ENCODE measurements at regions not wholly inside any gene's neighbourhood (a gene's known extent, or its start where the extent isn't known, plus 50 kb on each side); places are given as distances from the start of the nearest gene placed in this dataset.

DNA sequence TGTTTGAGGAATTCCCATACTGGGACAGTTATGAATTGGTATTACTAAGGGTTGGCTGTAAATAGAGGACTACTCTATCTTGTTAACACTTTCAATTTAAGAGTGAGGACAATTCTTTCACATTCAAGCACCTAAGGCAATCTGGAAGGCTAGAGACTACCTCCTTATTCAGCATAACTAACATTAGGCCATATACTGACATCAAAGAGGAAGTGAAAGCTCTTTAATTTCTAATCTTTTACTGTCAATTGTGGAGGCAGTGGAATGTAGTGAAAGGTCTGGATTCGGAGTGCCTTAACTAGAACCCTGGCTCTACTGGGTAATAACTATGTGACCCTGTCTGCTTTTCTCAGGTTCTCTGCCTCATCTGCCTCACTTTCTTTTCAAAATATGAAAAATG, 134.0 kb downstream of the UFM1 start:
- TF ChIP-seq ZNF384 (IDR thresholded peaks at IDR 0.05; ENCODE audit: low read depth, low read length) (no peak), YY1 (IDR thresholded peaks at IDR 0.05; ENCODE audit: borderline replicate concordance in 1 of 3, control insufficient read depth in 1 of 3, extremely low read depth in 1 of 3, insufficient read depth in 3 of 3, insufficient read length in 1 of 3, insufficient replicate concordance in 2 of 3, low read depth in 1 of 3, low read length in 2 of 3) (no peak), EGR1 (conservative IDR thresholded peaks at IDR 0.05) (no peak), MAZ (CRISPR knock-in tag; conservative IDR thresholded peaks at IDR 0.05 in 1 of 2, IDR thresholded peaks at IDR 0.05 in 1 of 2) (no peak), MTA1 (IDR thresholded peaks at IDR 0.05; ENCODE audit: borderline replicate concordance) (no peak), MXI1 (IDR thresholded peaks at IDR 0.05; ENCODE audit: low read depth, low read length) (no peak), ZNF696 (CRISPR knock-in tag; conservative IDR thresholded peaks at IDR 0.05) (no peak), KDM4B (IDR thresholded peaks at IDR 0.05; ENCODE audit: borderline replicate concordance in 2 of 2, low read depth in 1 of 2) (no peak)
- TF ChIP-seq, protein P1, sequence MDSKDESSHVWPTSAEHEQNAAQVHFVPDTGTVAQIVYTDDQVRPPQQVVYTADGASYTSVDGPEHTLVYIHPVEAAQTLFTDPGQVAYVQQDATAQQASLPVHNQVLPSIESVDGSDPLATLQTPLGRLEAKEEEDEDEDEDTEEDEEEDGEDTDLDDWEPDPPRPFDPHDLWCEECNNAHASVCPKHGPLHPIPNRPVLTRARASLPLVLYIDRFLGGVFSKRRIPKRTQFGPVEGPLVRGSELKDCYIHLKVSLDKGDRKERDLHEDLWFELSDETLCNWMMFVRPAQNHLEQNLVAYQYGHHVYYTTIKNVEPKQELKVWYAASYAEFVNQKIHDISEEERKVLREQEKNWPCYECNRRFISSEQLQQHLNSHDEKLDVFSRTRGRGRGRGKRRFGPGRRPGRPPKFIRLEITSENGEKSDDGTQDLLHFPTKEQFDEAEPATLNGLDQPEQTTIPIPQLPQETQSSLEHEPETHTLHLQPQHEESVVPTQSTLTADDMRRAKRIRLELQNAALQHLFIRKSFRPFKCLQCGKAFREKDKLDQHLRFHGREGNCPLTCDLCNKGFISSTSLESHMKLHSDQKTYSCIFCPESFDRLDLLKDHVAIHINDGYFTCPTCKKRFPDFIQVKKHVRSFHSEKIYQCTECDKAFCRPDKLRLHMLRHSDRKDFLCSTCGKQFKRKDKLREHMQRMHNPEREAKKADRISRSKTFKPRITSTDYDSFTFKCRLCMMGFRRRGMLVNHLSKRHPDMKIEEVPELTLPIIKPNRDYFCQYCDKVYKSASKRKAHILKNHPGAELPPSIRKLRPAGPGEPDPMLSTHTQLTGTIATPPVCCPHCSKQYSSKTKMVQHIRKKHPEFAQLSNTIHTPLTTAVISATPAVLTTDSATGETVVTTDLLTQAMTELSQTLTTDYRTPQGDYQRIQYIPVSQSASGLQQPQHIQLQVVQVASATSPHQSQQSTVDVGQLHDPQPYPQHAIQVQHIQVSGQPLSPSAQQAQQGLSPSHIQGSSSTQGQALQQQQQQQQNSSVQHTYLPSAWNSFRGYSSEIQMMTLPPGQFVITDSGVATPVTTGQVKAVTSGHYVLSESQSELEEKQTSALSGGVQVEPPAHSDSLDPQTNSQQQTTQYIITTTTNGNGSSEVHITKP (IDR thresholded peaks at IDR 0.05; ENCODE audit: partially characterized antibody): no peak
- TF ChIP-seq, protein P2, sequence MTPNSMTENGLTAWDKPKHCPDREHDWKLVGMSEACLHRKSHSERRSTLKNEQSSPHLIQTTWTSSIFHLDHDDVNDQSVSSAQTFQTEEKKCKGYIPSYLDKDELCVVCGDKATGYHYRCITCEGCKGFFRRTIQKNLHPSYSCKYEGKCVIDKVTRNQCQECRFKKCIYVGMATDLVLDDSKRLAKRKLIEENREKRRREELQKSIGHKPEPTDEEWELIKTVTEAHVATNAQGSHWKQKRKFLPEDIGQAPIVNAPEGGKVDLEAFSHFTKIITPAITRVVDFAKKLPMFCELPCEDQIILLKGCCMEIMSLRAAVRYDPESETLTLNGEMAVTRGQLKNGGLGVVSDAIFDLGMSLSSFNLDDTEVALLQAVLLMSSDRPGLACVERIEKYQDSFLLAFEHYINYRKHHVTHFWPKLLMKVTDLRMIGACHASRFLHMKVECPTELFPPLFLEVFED (CRISPR knock-in tag; conservative IDR thresholded peaks at IDR 0.05): no peak
- TF ChIP-seq, protein P3, sequence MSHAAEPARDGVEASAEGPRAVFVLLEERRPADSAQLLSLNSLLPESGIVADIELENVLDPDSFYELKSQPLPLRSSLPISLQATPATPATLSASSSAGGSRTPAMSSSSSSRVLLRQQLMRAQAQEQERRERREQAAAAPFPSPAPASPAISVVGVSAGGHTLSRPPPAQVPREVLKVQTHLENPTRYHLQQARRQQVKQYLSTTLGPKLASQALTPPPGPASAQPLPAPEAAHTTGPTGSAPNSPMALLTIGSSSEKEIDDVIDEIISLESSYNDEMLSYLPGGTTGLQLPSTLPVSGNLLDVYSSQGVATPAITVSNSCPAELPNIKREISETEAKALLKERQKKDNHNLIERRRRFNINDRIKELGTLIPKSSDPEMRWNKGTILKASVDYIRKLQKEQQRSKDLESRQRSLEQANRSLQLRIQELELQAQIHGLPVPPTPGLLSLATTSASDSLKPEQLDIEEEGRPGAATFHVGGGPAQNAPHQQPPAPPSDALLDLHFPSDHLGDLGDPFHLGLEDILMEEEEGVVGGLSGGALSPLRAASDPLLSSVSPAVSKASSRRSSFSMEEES (CRISPR knock-in tag; IDR thresholded peaks at IDR 0.05): no peak
